ENCODE measurements at regions not wholly inside any gene's neighbourhood (a gene's known extent, or its start where the extent isn't known, plus 50 kb on each side); places are given as distances from the start of the nearest gene placed in this dataset.

DNA sequence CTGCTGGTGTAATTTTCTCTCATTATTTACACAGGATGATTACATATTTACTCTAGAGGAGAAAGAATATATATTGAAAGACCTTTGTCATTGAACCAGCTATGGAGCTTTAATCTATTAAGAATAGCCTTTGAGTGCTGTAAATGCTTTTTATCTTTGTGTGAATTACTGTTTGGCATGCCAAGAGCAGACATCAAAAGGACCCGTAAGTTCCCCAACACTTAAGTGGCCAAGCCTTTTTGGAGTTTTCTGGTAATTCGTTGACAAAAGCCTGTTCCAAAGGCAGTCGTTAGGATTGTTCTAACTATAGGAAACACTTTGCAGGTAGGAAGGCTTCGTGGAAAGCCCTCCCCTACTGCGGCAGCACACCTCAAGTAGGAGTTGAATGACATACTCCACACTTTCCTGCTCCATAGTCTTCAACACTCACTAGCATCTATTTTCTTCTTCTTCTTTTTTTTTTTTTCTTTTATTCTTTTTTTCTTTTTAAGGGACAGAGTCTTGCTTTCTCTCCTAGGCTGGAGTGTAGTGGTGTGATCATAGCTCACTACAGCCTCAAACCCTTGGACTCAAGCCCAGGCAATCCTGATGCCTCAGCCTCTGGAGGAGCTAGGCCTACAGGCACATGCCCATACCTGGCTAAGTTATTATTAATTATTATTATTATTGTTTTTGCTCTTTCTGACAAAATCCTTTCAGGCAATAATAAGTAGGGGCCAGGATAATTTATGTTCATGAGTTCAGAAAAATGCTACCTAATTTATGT, 98.6 kb downstream of the SUCNR1 start:
- no peak overlapping the region for H3K27ac ChIP-seq (ENCODE audit: low read depth in 1 of 2, low read length in 2 of 2)
- no peaks in the 10 kb centered on the region for H3K9me3 ChIP-seq (replicated peaks in 1 of 2; ENCODE audit: control insufficient read depth in 1 of 2, insufficient read depth in 1 of 2, low read length in 2 of 2)
- H3K4me2 ChIP-seq (replicated peaks; ENCODE audit: extremely low read depth, low read length, poor library complexity, severe bottlenecking), result no peak overlapping the region
- H3K4me3 ChIP-seq (replicated peaks in 1 of 3; ENCODE audit: low read depth in 2 of 3, low read length in 3 of 3), result no peak overlapping the region
- no peaks in the 10 kb centered on the region for H4K20me1 ChIP-seq (ENCODE audit: insufficient read depth, low read length)
- DNase-seq, result no peak
- H3K27me3 ChIP-seq (ENCODE audit: control insufficient read depth in 2 of 2, insufficient read depth in 2 of 2, low read length in 2 of 2), result no peaks in the 10 kb centered on the region
- no peaks in the 10 kb centered on the region for H3K4me1 ChIP-seq (ENCODE audit: control insufficient read depth in 1 of 2, insufficient read depth in 2 of 2, low read length in 2 of 2)
- 100% methylated on average over 3 of the region's 5 CpGs for WGBS (ENCODE audit: insufficient coverage)
- no peak overlapping the region for H2AFZ ChIP-seq (ENCODE audit: insufficient read depth, low read depth, low read length, poor library complexity, severe bottlenecking)
- H3K27ac Mint-ChIP-seq, result no peak overlapping the region
- TF ChIP-seq, protein P1, sequence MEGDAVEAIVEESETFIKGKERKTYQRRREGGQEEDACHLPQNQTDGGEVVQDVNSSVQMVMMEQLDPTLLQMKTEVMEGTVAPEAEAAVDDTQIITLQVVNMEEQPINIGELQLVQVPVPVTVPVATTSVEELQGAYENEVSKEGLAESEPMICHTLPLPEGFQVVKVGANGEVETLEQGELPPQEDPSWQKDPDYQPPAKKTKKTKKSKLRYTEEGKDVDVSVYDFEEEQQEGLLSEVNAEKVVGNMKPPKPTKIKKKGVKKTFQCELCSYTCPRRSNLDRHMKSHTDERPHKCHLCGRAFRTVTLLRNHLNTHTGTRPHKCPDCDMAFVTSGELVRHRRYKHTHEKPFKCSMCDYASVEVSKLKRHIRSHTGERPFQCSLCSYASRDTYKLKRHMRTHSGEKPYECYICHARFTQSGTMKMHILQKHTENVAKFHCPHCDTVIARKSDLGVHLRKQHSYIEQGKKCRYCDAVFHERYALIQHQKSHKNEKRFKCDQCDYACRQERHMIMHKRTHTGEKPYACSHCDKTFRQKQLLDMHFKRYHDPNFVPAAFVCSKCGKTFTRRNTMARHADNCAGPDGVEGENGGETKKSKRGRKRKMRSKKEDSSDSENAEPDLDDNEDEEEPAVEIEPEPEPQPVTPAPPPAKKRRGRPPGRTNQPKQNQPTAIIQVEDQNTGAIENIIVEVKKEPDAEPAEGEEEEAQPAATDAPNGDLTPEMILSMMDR (IDR thresholded peaks at IDR 0.05), result no peak
- no peaks in the 10 kb centered on the region for H3K79me2 ChIP-seq (ENCODE audit: insufficient read depth, low read length)
- H3K36me3 Mint-ChIP-seq, result no peaks in the 10 kb centered on the region
- H3K4me3 Mint-ChIP-seq, result no peak overlapping the region
- intact Hi-C loops (cut with micrococcal nuclease), result no loop called here
- peaks cover 0 to 1% (median 0%) of the 10 kb centered on the region in 3 donors for H3K27me3 Mint-ChIP-seq (ENCODE audit: low read depth in 3 of 3)
- H3K9ac ChIP-seq (ENCODE audit: insufficient read depth, low read length, poor library complexity, severe bottlenecking), result no peak overlapping the region
- no peaks in the 10 kb centered on the region for H3K4me1 Mint-ChIP-seq
- H3K36me3 ChIP-seq (replicated peaks in 1 of 2; ENCODE audit: control insufficient read depth in 1 of 2, insufficient read depth in 2 of 2, low read length in 2 of 2), result no peaks in the 10 kb centered on the region
- peaks cover 0 to 4% (median 2%) of the 10 kb centered on the region in 7 donors for H3K9me3 Mint-ChIP-seq

DNA sequence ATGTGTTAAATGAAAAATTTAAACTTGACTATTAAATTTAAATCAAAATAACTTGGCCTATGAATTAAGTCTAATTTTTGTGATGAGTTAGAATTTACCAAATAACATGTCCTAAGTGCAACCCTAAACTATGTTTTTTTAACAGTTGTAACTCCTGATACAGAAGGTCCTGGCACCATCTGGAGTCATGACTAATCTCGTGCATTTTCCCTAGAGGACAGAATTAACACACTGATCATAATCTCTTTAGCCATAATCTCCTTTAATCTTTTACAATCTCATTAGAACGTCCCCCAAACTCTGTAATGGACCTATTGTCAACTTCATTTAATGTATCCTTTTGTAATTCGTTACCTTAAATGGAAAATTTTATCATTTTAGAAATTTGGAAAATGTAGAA, 100.6 kb downstream of the SUCNR1 start:
- no peak overlapping the region for H3K4me2 ChIP-seq (replicated peaks; ENCODE audit: extremely low read depth, low read length, poor library complexity, severe bottlenecking)

More for the DNA sequence above, 100.6 kb downstream of the SUCNR1 start:
- H3K36me3 Mint-ChIP-seq, result no peaks in the 10 kb centered on the region
- H3K4me3 Mint-ChIP-seq, result no peak overlapping the region
- intact Hi-C loops (cut with micrococcal nuclease), result no loop called here
- Histone ChIP-seq H3K79me2 (ENCODE audit: insufficient read depth, low read length) (no peaks in the 10 kb centered on the region), H3K27me3 (ENCODE audit: control insufficient read depth in 2 of 2, insufficient read depth in 2 of 2, low read length in 2 of 2) (no peaks in the 10 kb centered on the region), H3K36me3 (replicated peaks in 1 of 2; ENCODE audit: control insufficient read depth in 1 of 2, insufficient read depth in 2 of 2, low read length in 2 of 2) (no peaks in the 10 kb centered on the region), H3K4me1 (ENCODE audit: control insufficient read depth in 1 of 2, insufficient read depth in 2 of 2, low read length in 2 of 2) (no peaks in the 10 kb centered on the region), H3K9ac (ENCODE audit: insufficient read depth, low read length, poor library complexity, severe bottlenecking) (no peak overlapping the region), H3K27ac (ENCODE audit: low read depth in 1 of 2, low read length in 2 of 2) (no peak overlapping the region), H4K20me1 (ENCODE audit: insufficient read depth, low read length) (no peaks in the 10 kb centered on the region), H3K4me3 (replicated peaks in 1 of 3; ENCODE audit: low read depth in 2 of 3, low read length in 3 of 3) (no peak overlapping the region), H3K9me3 (replicated peaks in 1 of 2; ENCODE audit: control insufficient read depth in 1 of 2, insufficient read depth in 1 of 2, low read length in 2 of 2) (no peaks in the 10 kb centered on the region), H2AFZ (ENCODE audit: insufficient read depth, low read depth, low read length, poor library complexity, severe bottlenecking) (no peak overlapping the region)
- H3K27ac Mint-ChIP-seq, result no peak overlapping the region
- WGBS (ENCODE audit: insufficient coverage), result 100% methylated on average over 1 of the region's 3 CpGs
- peaks cover 0 to 3% (median 2%) of the 10 kb centered on the region in 3 donors for H3K27me3 Mint-ChIP-seq (ENCODE audit: low read depth in 3 of 3)
- H3K9me3 Mint-ChIP-seq, result peaks cover 0 to 3% (median 2%) of the 10 kb centered on the region in 7 donors
- TF ChIP-seq, protein P1 (IDR thresholded peaks at IDR 0.05), result no peak
- DNase-seq, result no peak
- no peaks in the 10 kb centered on the region for H3K4me1 Mint-ChIP-seq

All from CD14-positive monocyte (primary cell).